Lower lobe of right lung (tissue), 2 donors: ENCODE measurements at regions not wholly inside any gene's neighbourhood (a gene's known extent, or its start where the extent isn't known, plus 50 kb on each side); places are given as distances from the start of the nearest gene placed in this dataset.

ENCODE experiments used
- ATAC-seq, 2 donors: fragments of 200-7000 bp; cut with Tn5 transposase; one replicate each; pipeline ENCODE4 v1.9.1; 2020 to 2022; ENCODE audit warnings: mild to moderate bottlenecking in 2 of 2, moderate library complexity in 2 of 2
- DNase-seq: peaks from one replicate; pipeline ENCODE4 v3.0.0-alpha.2; 2020
- H3K27ac ChIP-seq: fragments of 200-600 bp; one replicate; pipeline ENCODE4 v1.8.0; 2022
- H3K27me3 ChIP-seq: fragments of 200-600 bp; one replicate; pipeline ENCODE4 v1.8.0; 2022; ENCODE audit warnings: low read depth
- H3K36me3 ChIP-seq: fragments of 200-600 bp; one replicate; pipeline ENCODE4 v1.8.0; 2022; ENCODE audit warnings: mild to moderate bottlenecking
- H3K4me1 ChIP-seq: fragments of 200-600 bp; one replicate; pipeline ENCODE4 v1.8.0; 2022
- H3K4me3 ChIP-seq: fragments of 200-600 bp; one replicate; pipeline ENCODE4 v1.8.0; 2022; ENCODE audit warnings: mild to moderate bottlenecking
- H3K9me3 ChIP-seq: fragments of 200-600 bp; one replicate; pipeline ENCODE4 v1.8.0; 2022
- intact Hi-C: fragments of 100-400 bp; cut with DNase I; formaldehyde crosslinking; loops from one replicate; pipeline ENCODE4 v1.11.0; 2022
- TF ChIP-seq, protein P1 (sequence below): fragments of 200-600 bp; IDR thresholded peaks from one replicate; pipeline ENCODE4 v1.8.0; 2022; ENCODE audit warnings: antibody characterized with exemption, mild to moderate bottlenecking
- donor health status: DM: no; HTN: yes; CAD: no; lungs with severe emphysema.

DNA sequence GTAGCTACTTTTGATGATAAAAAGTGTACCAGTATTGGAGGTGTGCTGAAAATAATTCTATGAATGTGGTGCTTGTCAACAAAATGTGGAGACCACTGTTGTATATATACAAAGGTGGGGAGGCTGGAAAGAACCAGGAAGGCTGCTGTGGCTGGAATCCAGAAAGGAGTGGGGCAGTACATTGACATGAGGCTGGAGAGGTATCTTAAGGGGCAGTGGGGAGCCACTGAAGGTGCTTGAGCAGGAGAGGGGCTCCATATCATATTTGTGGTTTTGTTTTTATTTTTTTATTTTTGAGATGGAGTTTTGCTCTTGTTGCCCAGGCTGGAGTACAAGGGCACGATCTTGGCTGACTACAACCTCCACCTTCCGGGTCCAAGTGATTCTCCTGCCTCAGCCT lies 87.9 kb upstream of the NEURL1B start:
- intact Hi-C loops: no loop called here
- ATAC-seq (no peak), DNase-seq (no peak)
- Histone ChIP-seq H3K4me3 (no peak overlapping the region), H3K27me3 (no peaks in the 10 kb centered on the region), H3K27ac (no peak overlapping the region), H3K9me3 (no peaks in the 10 kb centered on the region), H3K36me3 (no peaks in the 10 kb centered on the region), H3K4me1 (peaks cover 28% of the 10 kb centered on the region)
- TF ChIP-seq, protein P1, sequence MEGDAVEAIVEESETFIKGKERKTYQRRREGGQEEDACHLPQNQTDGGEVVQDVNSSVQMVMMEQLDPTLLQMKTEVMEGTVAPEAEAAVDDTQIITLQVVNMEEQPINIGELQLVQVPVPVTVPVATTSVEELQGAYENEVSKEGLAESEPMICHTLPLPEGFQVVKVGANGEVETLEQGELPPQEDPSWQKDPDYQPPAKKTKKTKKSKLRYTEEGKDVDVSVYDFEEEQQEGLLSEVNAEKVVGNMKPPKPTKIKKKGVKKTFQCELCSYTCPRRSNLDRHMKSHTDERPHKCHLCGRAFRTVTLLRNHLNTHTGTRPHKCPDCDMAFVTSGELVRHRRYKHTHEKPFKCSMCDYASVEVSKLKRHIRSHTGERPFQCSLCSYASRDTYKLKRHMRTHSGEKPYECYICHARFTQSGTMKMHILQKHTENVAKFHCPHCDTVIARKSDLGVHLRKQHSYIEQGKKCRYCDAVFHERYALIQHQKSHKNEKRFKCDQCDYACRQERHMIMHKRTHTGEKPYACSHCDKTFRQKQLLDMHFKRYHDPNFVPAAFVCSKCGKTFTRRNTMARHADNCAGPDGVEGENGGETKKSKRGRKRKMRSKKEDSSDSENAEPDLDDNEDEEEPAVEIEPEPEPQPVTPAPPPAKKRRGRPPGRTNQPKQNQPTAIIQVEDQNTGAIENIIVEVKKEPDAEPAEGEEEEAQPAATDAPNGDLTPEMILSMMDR: no peak

DNA sequence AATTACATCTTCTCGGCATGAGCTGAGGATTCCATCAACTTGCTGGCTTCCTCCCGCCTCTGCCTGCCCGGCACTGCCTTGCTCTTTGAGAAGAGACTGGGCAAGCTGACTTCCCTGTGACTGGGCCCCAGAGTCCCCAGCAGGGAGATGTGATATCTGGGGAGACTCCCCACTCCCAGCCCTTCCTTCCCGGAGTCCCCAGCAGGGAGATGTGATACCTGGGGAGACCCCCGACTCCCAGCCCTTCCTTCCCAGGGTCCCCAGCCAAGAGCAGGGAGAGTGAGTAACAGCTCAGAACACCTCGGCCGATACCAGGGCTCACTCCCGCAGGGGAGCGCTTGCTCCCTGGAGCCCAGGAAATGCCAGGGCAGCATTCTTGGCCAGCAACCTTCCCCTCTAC lies 90.1 kb upstream of the NEURL1B start:
- DNase-seq (no peak), ATAC-seq (no peak)
- H3K4me1 ChIP-seq: peaks cover 6% of the 10 kb centered on the region

DNA sequence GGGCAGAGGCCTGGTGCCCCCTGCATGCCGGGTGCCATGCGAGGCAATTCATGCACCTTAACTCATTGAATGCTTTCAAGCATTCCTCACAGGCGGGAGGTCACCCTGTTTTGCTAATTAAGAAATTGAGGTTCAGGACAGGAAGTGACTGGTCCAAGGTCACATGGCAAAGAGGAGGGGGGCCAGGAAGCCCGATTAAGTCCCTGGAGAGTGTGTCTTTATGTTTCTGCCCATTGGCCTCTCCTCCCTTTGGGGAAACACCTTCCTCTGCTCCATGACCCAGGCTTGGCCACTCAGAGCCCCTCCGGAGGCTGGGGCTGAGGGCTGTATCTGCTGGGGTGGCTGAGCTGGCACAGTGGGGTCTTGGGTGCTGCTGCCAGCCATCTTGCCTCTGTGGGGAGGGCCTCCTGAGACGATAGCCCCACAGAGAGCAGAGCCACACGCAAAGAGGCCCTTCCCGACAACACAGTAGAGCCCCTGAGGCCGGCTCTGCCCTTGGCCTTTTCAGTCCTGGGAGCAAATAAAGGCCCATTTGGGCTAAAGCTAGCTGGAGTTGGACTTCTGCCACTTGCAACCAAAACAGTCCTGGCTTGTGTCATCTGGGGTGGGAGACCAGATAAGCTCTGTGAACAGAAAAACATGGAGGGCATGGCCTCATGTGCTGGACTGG lies 90.8 kb upstream of the NEURL1B start:
- no peaks in the 10 kb centered on the region for H3K27me3 ChIP-seq
- TF ChIP-seq, protein P1: no peak
- H3K36me3 ChIP-seq: no peaks in the 10 kb centered on the region
- DNase-seq (no peak), ATAC-seq (no peak)
- intact Hi-C loops: no loop called here
- peaks cover 4% of the 10 kb centered on the region for H3K4me1 ChIP-seq
- no peak overlapping the region for H3K4me3 ChIP-seq
- no peak overlapping the region for H3K27ac ChIP-seq
- no peaks in the 10 kb centered on the region for H3K9me3 ChIP-seq

More for the DNA sequence above, 90.1 kb upstream of the NEURL1B start:
- Histone ChIP-seq H3K4me3 (no peak overlapping the region), H3K9me3 (no peaks in the 10 kb centered on the region), H3K27ac (no peak overlapping the region), H3K36me3 (no peaks in the 10 kb centered on the region), H3K27me3 (no peaks in the 10 kb centered on the region)
- TF ChIP-seq, protein P1: no peak
- intact Hi-C loops: no loop called here

DNA sequence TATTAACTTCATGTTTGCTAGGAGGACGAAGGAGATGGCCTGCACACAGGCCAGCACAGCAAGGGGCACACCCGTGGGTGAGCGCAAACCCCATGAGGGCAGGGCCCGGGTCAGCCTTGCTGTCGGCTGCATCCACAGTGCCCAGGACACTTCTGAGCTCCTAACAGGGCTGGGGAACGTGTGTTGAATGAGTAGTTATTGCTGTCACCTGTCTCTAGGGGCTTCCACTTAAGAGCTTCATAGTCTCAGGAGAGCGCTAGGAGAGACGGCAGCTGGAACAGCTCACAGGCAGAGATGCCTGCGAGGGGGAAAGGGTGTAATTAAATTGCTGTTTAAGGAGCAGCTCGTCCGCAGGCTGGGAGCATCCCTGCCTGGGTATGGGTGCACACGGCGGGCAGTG lies 91.4 kb upstream of the NEURL1B start:
- DNase-seq: no peak
- intact Hi-C loops: no loop called here

DNA sequence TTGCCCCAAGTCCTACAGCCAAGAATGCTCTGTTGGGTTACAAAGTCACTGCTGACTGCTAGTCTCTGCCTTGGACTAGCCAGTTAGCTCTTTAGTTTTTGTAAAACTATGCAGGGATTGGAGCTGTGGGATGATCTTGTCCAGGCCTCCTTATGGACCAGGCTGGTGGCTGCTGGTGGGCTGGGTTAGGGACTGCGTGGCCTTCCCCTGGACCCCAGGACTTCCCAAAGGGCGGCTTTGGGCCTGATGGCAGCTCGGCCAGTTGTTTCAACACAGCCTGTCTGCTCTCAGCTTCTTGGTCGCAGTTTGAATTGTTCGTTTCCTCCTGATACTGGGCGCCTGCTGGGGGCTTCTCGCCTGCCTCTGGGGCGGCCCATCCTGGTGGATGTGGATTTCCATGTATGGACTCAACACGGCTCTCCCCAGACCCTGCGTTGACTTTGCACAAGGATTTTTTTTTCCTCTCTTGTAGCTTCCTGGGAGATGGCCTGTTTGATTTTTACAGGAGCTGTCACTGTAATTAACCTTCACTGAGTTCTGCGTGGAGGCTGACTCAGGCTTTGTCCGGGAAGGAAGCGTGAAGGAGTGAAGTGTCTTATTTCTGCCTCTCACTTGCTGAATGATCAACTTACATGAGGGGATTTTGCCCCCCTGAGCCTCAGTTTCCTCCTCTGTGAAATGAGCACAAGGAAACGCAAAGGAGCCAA lies 91.9 kb upstream of the NEURL1B start:
- Histone ChIP-seq H3K27me3 (no peaks in the 10 kb centered on the region), H3K36me3 (no peaks in the 10 kb centered on the region), H3K9me3 (no peaks in the 10 kb centered on the region), H3K4me1 (peaks cover 4% of the 10 kb centered on the region), H3K4me3 (no peak overlapping the region), H3K27ac (no peak overlapping the region)
- intact Hi-C loops: no loop called here
- no peak for ATAC-seq
- DNase-seq: no peak
- TF ChIP-seq, protein P1: no peak

More for the DNA sequence above, 91.4 kb upstream of the NEURL1B start:
- TF ChIP-seq, protein P1: no peak
- peaks cover 4% of the 10 kb centered on the region for H3K4me1 ChIP-seq
- H3K4me3 ChIP-seq: no peak overlapping the region
- no peak overlapping the region for H3K27ac ChIP-seq
- H3K36me3 ChIP-seq: no peaks in the 10 kb centered on the region
- H3K9me3 ChIP-seq: no peaks in the 10 kb centered on the region
- no peak for ATAC-seq
- H3K27me3 ChIP-seq: no peaks in the 10 kb centered on the region
